ENCODE measurements at regions not wholly inside any gene's neighbourhood (a gene's known extent, or its start where the extent isn't known, plus 50 kb on each side); places are given as distances from the start of the nearest gene placed in this dataset.

- TF ChIP-seq ZBTB10 (CRISPR knock-in tag; IDR thresholded peaks at IDR 0.05; ENCODE audit: borderline replicate concordance) = no peak
Observed at GRCh38 chr3:26114851-26115250, 325.0 kb downstream of the OXSM start (continued).

- ChIA-PET CTCF (ENCODE audit: low intra/inter-chr PET ratio, low total read pairs) (no interaction called here), POLR2A (no interaction called here)
- DNase-seq (ENCODE audit: low spot score) (no peak), FAIRE-seq (no peak), ATAC-seq (no peak)
- no peak overlapping the region for H2AFZ ChIP-seq (ENCODE audit: low read length)
- no peaks in the 10 kb centered on the region for H3K4me1 ChIP-seq (ENCODE audit: insufficient read depth, low read length)
- H3K9me3 ChIP-seq (ENCODE audit: low read length) = peaks cover 81% of the 10 kb centered on the region
- intact Hi-C loops (cut with micrococcal nuclease; ENCODE audit: unreplicated experiment) (no loop called here), in situ Hi-C loops (cut with HindIII; ENCODE audit: extremely low pct_ligation_motif_present, low pct_unique_long_range_greater_than_20kb) (no loop called here)
- no TSS peak for BruUV-seq (replicated peaks)
- no peak overlapping the region for H3K4me2 ChIP-seq (ENCODE audit: low read depth, low read length)
- 11% methylated on average over 1 of the region's 2 CpGs for WGBS (ENCODE audit: low lambda C conversion rate)
- no peak overlapping the region for H3K9ac ChIP-seq (ENCODE audit: insufficient read depth, low read depth, low read length)
- H3K79me2 ChIP-seq (ENCODE audit: insufficient read depth, low read length) = no peaks in the 10 kb centered on the region
- no peaks in the 10 kb centered on the region for H4K20me1 ChIP-seq (ENCODE audit: insufficient read depth, low read length)
- H3K36me3 ChIP-seq (replicated peaks in 1 of 2; ENCODE audit: control insufficient read depth in 1 of 2, insufficient read depth in 2 of 2, low read length in 2 of 2) = no peaks in the 10 kb centered on the region
- H3K27ac ChIP-seq (ENCODE audit: extremely low read length, insufficient read depth, low read length) = no peak overlapping the region
- H3K4me3 ChIP-seq (replicated peaks in 1 of 3; ENCODE audit: insufficient read depth in 1 of 3, low read depth in 2 of 3, low read length in 3 of 3) = no peak overlapping the region
- no peak for TF ChIP-seq GATAD1 (CRISPR knock-in tag; IDR thresholded peaks at IDR 0.05)
- TF ChIP-seq HOXA7 (CRISPR knock-in tag; IDR thresholded peaks at IDR 0.05) = no peak
- TF ChIP-seq ZNF724P (CRISPR knock-in tag; IDR thresholded peaks at IDR 0.05; ENCODE audit: borderline replicate concordance) = no peak
- no peak for TF ChIP-seq JUNB (CRISPR knock-in tag; IDR thresholded peaks at IDR 0.05; ENCODE audit: borderline replicate concordance)
- no peak for TF ChIP-seq ZNF446 (CRISPR knock-in tag; IDR thresholded peaks at IDR 0.05)
- TF ChIP-seq TAF1 (CRISPR knock-in tag; IDR thresholded peaks at IDR 0.05) = no peak
- no peak for TF ChIP-seq ZNF629 (CRISPR knock-in tag; conservative IDR thresholded peaks at IDR 0.05)
- TF ChIP-seq MLX (CRISPR knock-in tag; IDR thresholded peaks at IDR 0.05) = no peak
- no peak for TF ChIP-seq FUBP1 (CRISPR knock-in tag; IDR thresholded peaks at IDR 0.05; ENCODE audit: borderline replicate concordance)
- no peak for TF ChIP-seq ZNF33A (CRISPR knock-in tag; IDR thresholded peaks at IDR 0.05; ENCODE audit: borderline replicate concordance)
- TF ChIP-seq RFX5 (IDR thresholded peaks at IDR 0.05; ENCODE audit: low read depth, low read length) = no peak
- TF ChIP-seq SKIL (CRISPR knock-in tag; IDR thresholded peaks at IDR 0.05; ENCODE audit: borderline replicate concordance) = no peak
- TF ChIP-seq ADNP (CRISPR knock-in tag; IDR thresholded peaks at IDR 0.05) = no peak
- no peaks in the 10 kb centered on the region for H3K27me3 ChIP-seq (ENCODE audit: control insufficient read depth in 1 of 2, insufficient read depth in 2 of 2, low read length in 2 of 2)
Observed at GRCh38 chr3:26118165-26118564, 328.3 kb downstream of the OXSM start.

Data from HepG2 (cell line).